Motor neuron (in vitro differentiated cells): ENCODE measurements at regions not wholly inside any gene's neighbourhood (a gene's known extent, or its start where the extent isn't known, plus 50 kb on each side); places are given as distances from the start of the nearest gene placed in this dataset.

Experiments used
- ATAC-seq, 8 experiments: fragments of 200-7000 bp; cut with Tn5 transposase; replicated peaks in 6 of 8; 2 replicates each; pipeline ENCODE4 v1.8.0; 2021; ENCODE audit warnings: mild to moderate bottlenecking in 8 of 8, moderate library complexity in 8 of 8
- H3K27ac ChIP-seq, 2 donors: fragments of 250-450 bp; sonication (Bioruptor Pico); 2 replicates each; pipeline ENCODE4 v1.9.0; 2021; ENCODE audit warnings: antibody characterized with exemption in 2 of 2, mild to moderate bottlenecking in 2 of 2, moderate library complexity in 1 of 2
- H3K4me1 ChIP-seq, 2 donors: fragments of 250-450 bp; sonication (Bioruptor Pico); replicated peaks in 1 of 2; 2 replicates each; pipeline ENCODE4 v1.6.1; 2021; ENCODE audit warnings: antibody characterized with exemption in 2 of 2, mild to moderate bottlenecking in 2 of 2, moderate library complexity in 1 of 2
- H3K4me3 ChIP-seq, 5 donors: fragments of 250-450 bp; sonication (Bioruptor Pico); 2 replicates each; pipeline ENCODE4 v1.9.0; 2021; ENCODE audit warnings: antibody characterized with exemption in 5 of 5, mild to moderate bottlenecking in 5 of 5, moderate library complexity in 4 of 5
- WGBS, 10 experiments: fragments of 450-650 bp; shearing (Covaris generic); methylation state at CpG; one replicate each; pipeline ENCODE4 v1.0.0; 2022; 5-methylcytosine and 5-hydroxymethylcytosine counted together
- in situ Hi-C, 9 experiments: fragments of 400-800 bp; cut with MboI; loops; one replicate each; pipeline ENCODE4 v1.15.0; 2021; ENCODE audit warnings: low sequenced_read_pairs in 9 of 9, low pct_unique_long_range_greater_than_20kb in 2 of 9; ENCODE audit not compliant: unreplicated experiment in 9 of 9

- Histone ChIP-seq H3K27ac (no peak overlapping the region), H3K4me3 (no peak overlapping the region), H3K4me1 (no peaks in the 10 kb centered on the region)
- in situ Hi-C loops: loop anchor here in 3 of 9 experiments (25.0 kb wide), 2 partner anchors 917 to 942 kb away; partner anchors contain the start of gene EMX2 (in 1 of the 3)
- ATAC-seq: no peak
- 0 to 85% (median 64%) methylated on average over 1 to 2 of the region's 2 CpGs; no CpG with 5 or more reads in 3 of the 10 experiments for WGBS, 10 experiments
These were observed 112.1 kb upstream of the FAM204A start for GRCh38 chr10:118454211-118454610.

- no peaks in the 10 kb centered on the region for H3K4me1 ChIP-seq
- in situ Hi-C loops: loop anchor here in 3 of 9 experiments (25.0 kb wide), 2 partner anchors 915 to 940 kb away; partner anchors contain the start of gene EMX2 (in 1 of the 3)
- no peak overlapping the region for H3K27ac ChIP-seq
- no peak for ATAC-seq
- H3K4me3 ChIP-seq: no peak overlapping the region
These were observed 110.0 kb upstream of the FAM204A start for GRCh38 chr10:118452098-118452497.

GRCh38 chr10:118449521-118449920, 107.4 kb upstream of the FAM204A start:
- Histone ChIP-seq H3K4me1 (no peaks in the 10 kb centered on the region), H3K4me3 (no peak overlapping the region), H3K27ac (no peak overlapping the region)
- 59 to 85% (median 68%) methylated on average over 1 to 7 of the region's 9 CpGs; no CpG with 5 or more reads in 2 of the 10 experiments for WGBS, 10 experiments
- ATAC-seq: no peak
- in situ Hi-C loops: loop anchor here in 2 of 9 experiments (25.0 kb wide), 2 partner anchors 937 to 962 kb away; no protein-coding TSS in a partner anchor

GRCh38 chr10:118448744-118449143, 106.6 kb upstream of the FAM204A start:
- no peak for ATAC-seq
- Histone ChIP-seq H3K4me1 (peaks cover 0 to 4% of the 10 kb centered on the region in 2 donors), H3K4me3 (no peak overlapping the region), H3K27ac (no peak overlapping the region)
- in situ Hi-C loops: loop anchor here in 2 of 9 experiments (25.0 kb wide), 2 partner anchors 936 to 961 kb away; no protein-coding TSS in a partner anchor
- 11 to 80% (median 46%) methylated on average over 1 to 5 of the region's 5 CpGs; no CpG with 5 or more reads in 2 of the 10 experiments for WGBS, 10 experiments

- WGBS, 10 experiments: 0 to 89% (median 62%) methylated on average over 1 to 10 of the region's 13 CpGs
These were observed 105.5 kb upstream of the FAM204A start for GRCh38 chr10:118447478-118448270.

GRCh38 chr10:118445535-118445934, 103.4 kb upstream of the FAM204A start:
- 0 to 100% (median 49%) methylated on average over 1 of the region's 1 CpG; no CpG with 5 or more reads in 2 of the 10 experiments for WGBS, 10 experiments
- no peak overlapping the region for H3K4me3 ChIP-seq
- ATAC-seq: no peak
- H3K4me1 ChIP-seq: peaks cover 0 to 4% of the 10 kb centered on the region in 2 donors
- in situ Hi-C loops: loop anchor here in 2 of 9 experiments (25.0 kb wide), 2 partner anchors 933 to 958 kb away; no protein-coding TSS in a partner anchor
- no peak overlapping the region for H3K27ac ChIP-seq

More at GRCh38 chr10:118447478-118448270, 105.5 kb upstream of the FAM204A start:
- Histone ChIP-seq H3K4me1 (peaks cover 0 to 4% of the 10 kb centered on the region in 2 donors), H3K4me3 (no peak overlapping the region), H3K27ac (no peak overlapping the region)
- in situ Hi-C loops: loop anchor here in 2 of 9 experiments (25.0 kb wide), 2 partner anchors 935 to 960 kb away; no protein-coding TSS in a partner anchor
- peak in 4 of 8 experiments; percentile 14 to 100 (median 92) for ATAC-seq

- Histone ChIP-seq H3K4me1 (peaks cover 0 to 7% of the 10 kb centered on the region in 2 donors), H3K4me3 (no peak overlapping the region), H3K27ac (no peak overlapping the region)
- in situ Hi-C loops: loop anchor here in 2 of 9 experiments (25.0 kb wide), 2 partner anchors 932 to 957 kb away; no protein-coding TSS in a partner anchor
- 0 to 83% (median 63%) methylated on average over 1 to 2 of the region's 2 CpGs for WGBS, 10 experiments
- ATAC-seq: peak in 5 of 8 experiments; percentile 53 to 77 (median 64)
These were observed 101.9 kb upstream of the FAM204A start for GRCh38 chr10:118444069-118444468.

- Histone ChIP-seq H3K4me1 (peaks cover 0 to 7% of the 10 kb centered on the region in 2 donors), H3K4me3 (no peak overlapping the region), H3K27ac (no peak overlapping the region)
- WGBS, 10 experiments: 33 to 81% (median 58%) methylated on average over 1 to 3 of the region's 3 CpGs; no CpG with 5 or more reads in 3 of the 10 experiments
- no peak for ATAC-seq
- in situ Hi-C loops: loop anchor here in 2 of 9 experiments (25.0 kb wide), 2 partner anchors 930 to 955 kb away; no protein-coding TSS in a partner anchor
These were observed 99.9 kb upstream of the FAM204A start for GRCh38 chr10:118442032-118442431.

GRCh38 chr10:118439824-118440223, 97.7 kb upstream of the FAM204A start:
- peaks cover 0 to 7% of the 10 kb centered on the region in 2 donors for H3K4me1 ChIP-seq
- ATAC-seq: no peak
- in situ Hi-C loops: loop anchor here in 2 of 9 experiments (25.0 kb wide), 2 partner anchors 928 to 953 kb away; no protein-coding TSS in a partner anchor
- no peak overlapping the region for H3K4me3 ChIP-seq
- H3K27ac ChIP-seq: no peak overlapping the region
- WGBS, 10 experiments: 0 to 82% (median 33%) methylated on average over 1 to 3 of the region's 3 CpGs; no CpG with 5 or more reads in 5 of the 10 experiments

GRCh38 chr10:118436742-118437141, 94.6 kb upstream of the FAM204A start:
- in situ Hi-C loops: loop anchor here in 2 of 9 experiments (25.0 kb wide), 2 partner anchors 924 to 949 kb away; no protein-coding TSS in a partner anchor
- no peak for ATAC-seq
- 0 to 100% (median 50%) methylated on average over 1 of the region's 1 CpG; no CpG with 5 or more reads in 1 of the 10 experiments for WGBS, 10 experiments
- peaks cover 0 to 3% of the 10 kb centered on the region in 2 donors for H3K4me1 ChIP-seq
- H3K4me3 ChIP-seq: no peak overlapping the region
- no peak overlapping the region for H3K27ac ChIP-seq

GRCh38 chr10:118430190-118430589, 88.1 kb upstream of the FAM204A start:
- Histone ChIP-seq H3K27ac (no peak overlapping the region), H3K4me1 (no peaks in the 10 kb centered on the region), H3K4me3 (no peak overlapping the region)
- 29 to 100% (median 75%) methylated on average over 1 to 6 of the region's 6 CpGs; no CpG with 5 or more reads in 1 of the 10 experiments for WGBS, 10 experiments
- in situ Hi-C loops: loop anchor here in 2 of 9 experiments (25.0 kb wide), 2 partner anchors 918 to 943 kb away; no protein-coding TSS in a partner anchor
- no peak for ATAC-seq

GRCh38 chr10:118423800-118424442, 81.8 kb upstream of the FAM204A start:
- Histone ChIP-seq H3K27ac (no peak overlapping the region), H3K4me3 (no peak overlapping the region), H3K4me1 (no peaks in the 10 kb centered on the region)
- WGBS, 10 experiments: 0 to 48% (median 19%) methylated on average over 1 to 15 of the region's 15 CpGs
- in situ Hi-C loops: no loop called here
- peak; percentile 82 to 100 (median 96) for ATAC-seq
